ENCODE measurements at regions not wholly inside any gene's neighbourhood (a gene's known extent, or its start where the extent isn't known, plus 50 kb on each side); places are given as distances from the start of the nearest gene placed in this dataset.

- Histone ChIP-seq H3K9me3 (ENCODE audit: control insufficient read depth, insufficient read depth, low read length) (no peaks in the 10 kb centered on the region; the same call in 1 of the 2 replicates), H3K4me3 (ENCODE audit: low read depth, low read length) (no peak overlapping the region), H3K27me3 (ENCODE audit: control insufficient read depth, insufficient read depth, low read length) (peaks cover 7% of the 10 kb centered on the region), H3K27ac (ENCODE audit: low read depth, low read length) (no peak overlapping the region)
- TF ChIP-seq CTCF (IDR thresholded peaks at IDR 0.05; ENCODE audit: low read depth, low read length): no peak
- POLR2A ChIA-PET: no interaction called here
- DNase-seq (ENCODE audit: low read depth, low spot score): no peak
- CTCF ChIA-PET: interaction anchor here (0.5 kb wide), 1 partner anchor 724 kb away, joined by 3 read pairs; no protein-coding TSS in a partner anchor
Observed at GRCh38 chr15:31525185-31525695, 198.6 kb downstream of the KLF13 start.

GRCh38 chr15:31525988-31526665 lies 199.5 kb downstream of the KLF13 start:
- CTCF ChIA-PET: interaction anchor here (0.5 kb wide), 1 partner anchor 725 kb away, joined by 3 read pairs; no protein-coding TSS in a partner anchor

DNA sequence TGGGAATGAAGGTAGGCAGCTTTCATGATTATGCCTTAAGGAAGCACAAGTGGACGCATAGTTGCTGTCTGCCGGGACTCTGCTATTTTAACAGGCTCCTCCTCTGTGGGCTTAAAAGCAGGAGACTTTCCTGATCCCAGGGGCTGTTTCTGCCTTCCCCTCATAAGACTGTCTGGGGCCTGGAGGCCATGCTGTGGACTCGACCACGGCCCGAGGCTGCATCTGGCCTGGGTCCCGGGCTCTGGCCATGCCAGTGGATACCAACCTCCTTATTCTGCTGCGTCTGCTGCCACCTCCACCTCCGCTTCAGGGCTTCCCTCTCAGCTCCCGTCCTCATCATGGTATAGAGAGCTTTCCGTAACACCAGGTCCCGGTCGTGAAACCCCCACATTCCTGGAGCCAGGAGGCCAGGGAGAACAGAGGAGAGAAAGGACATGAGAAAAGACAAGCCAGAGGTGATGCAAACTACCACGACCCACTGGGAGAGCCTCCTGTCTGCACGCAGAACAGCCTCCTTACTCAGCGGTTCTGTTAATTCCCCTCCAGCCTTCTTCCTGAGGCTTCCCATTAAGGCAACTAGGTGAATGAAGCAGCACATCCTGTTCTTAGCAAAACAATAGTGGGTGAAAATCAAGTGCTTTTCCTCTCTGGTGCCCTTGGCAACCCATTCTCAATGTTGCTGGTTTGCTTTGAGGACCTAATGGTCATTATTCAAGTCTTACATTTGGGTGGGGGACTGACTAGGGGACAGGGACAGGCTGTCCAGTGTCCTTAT lies 200.5 kb downstream of the KLF13 start:
- Histone ChIP-seq H3K27me3 (ENCODE audit: control insufficient read depth, insufficient read depth, low read length) (peaks cover 10% of the 10 kb centered on the region), H3K4me3 (ENCODE audit: low read depth, low read length) (no peak overlapping the region), H3K9me3 (ENCODE audit: control insufficient read depth, insufficient read depth, low read length) (no peaks in the 10 kb centered on the region; the same call in 1 of the 2 replicates), H3K27ac (ENCODE audit: low read depth, low read length) (no peak overlapping the region)
- ChIA-PET POLR2A (no interaction called here), CTCF (no interaction called here)
- no peak for TF ChIP-seq CTCF (IDR thresholded peaks at IDR 0.05; ENCODE audit: low read depth, low read length)
- no peak for DNase-seq (ENCODE audit: low read depth, low spot score)

More at GRCh38 chr15:31525988-31526665, 199.5 kb downstream of the KLF13 start:
- peaks cover 10% of the 10 kb centered on the region for H3K27me3 ChIP-seq (ENCODE audit: control insufficient read depth, insufficient read depth, low read length)
- no peak overlapping the region for H3K27ac ChIP-seq (ENCODE audit: low read depth, low read length)
- no peaks in the 10 kb centered on the region; the same call in 1 of the 2 replicates for H3K9me3 ChIP-seq (ENCODE audit: control insufficient read depth, insufficient read depth, low read length)
- no peak overlapping the region for H3K4me3 ChIP-seq (ENCODE audit: low read depth, low read length)
- no peak for DNase-seq (ENCODE audit: low read depth, low spot score)
- TF ChIP-seq CTCF (IDR thresholded peaks at IDR 0.05; ENCODE audit: low read depth, low read length): no peak
- POLR2A ChIA-PET: no interaction called here

GRCh38 chr15:31528846-31529245 lies 202.2 kb downstream of the KLF13 start:
- no peak overlapping the region for H3K27ac ChIP-seq (ENCODE audit: low read depth, low read length)
- no peak overlapping the region for H3K4me3 ChIP-seq (ENCODE audit: low read depth, low read length)
- no peak for TF ChIP-seq CTCF (IDR thresholded peaks at IDR 0.05; ENCODE audit: low read depth, low read length)
- ChIA-PET POLR2A (no interaction called here), CTCF (no interaction called here)
- no peaks in the 10 kb centered on the region; the same call in 1 of the 2 replicates for H3K9me3 ChIP-seq (ENCODE audit: control insufficient read depth, insufficient read depth, low read length)
- no peak for DNase-seq (ENCODE audit: low read depth, low spot score)
- H3K27me3 ChIP-seq (ENCODE audit: control insufficient read depth, insufficient read depth, low read length): peaks cover 6% of the 10 kb centered on the region
